SH-SY5Y (cell line): ENCODE measurements at regions not wholly inside any gene's neighbourhood (a gene's known extent, or its start where the extent isn't known, plus 50 kb on each side); places are given as distances from the start of the nearest gene placed in this dataset.

Experiments
- GATA2 ChIP-seq: IDR thresholded peaks from 2 replicates; pipeline ENCODE4 v1.6.1; 2011; ENCODE audit warnings: mild to moderate bottlenecking, low read depth, low read length
- GATA3 ChIP-seq: IDR thresholded peaks from 2 replicates; pipeline ENCODE4 v1.6.1; 2011; ENCODE audit warnings: low read depth, mild to moderate bottlenecking, low read length, moderate library complexity

GRCh38 chr15:29430831-29431230, 161.2 kb upstream of the NSMCE3 start:
- no peak for TF ChIP-seq GATA3
- TF ChIP-seq GATA2, result no peak

GRCh38 chr15:29430124-29430523, 160.5 kb upstream of the NSMCE3 start:
- TF ChIP-seq GATA3, result no peak
- no peak for TF ChIP-seq GATA2

GRCh38 chr15:29429584-29429983, 160.0 kb upstream of the NSMCE3 start:
- no peak for TF ChIP-seq GATA2
- TF ChIP-seq GATA3, result no peak

- TF ChIP-seq GATA3 (no peak), GATA2 (no peak)
Measured at GRCh38 chr15:29428925-29429573, 159.4 kb upstream of the NSMCE3 start.

GRCh38 chr15:29425864-29426263, 156.2 kb upstream of the NSMCE3 start:
- TF ChIP-seq GATA3 (no peak), GATA2 (no peak)

- TF ChIP-seq GATA2, result no peak
- no peak for TF ChIP-seq GATA3
Measured at GRCh38 chr15:29424118-29424517, 154.5 kb upstream of the NSMCE3 start.

- TF ChIP-seq GATA3, result no peak
- no peak for TF ChIP-seq GATA2
Measured at GRCh38 chr15:29422606-29423005, 153.0 kb upstream of the NSMCE3 start.

- TF ChIP-seq GATA2 (no peak), GATA3 (no peak)
Measured at GRCh38 chr15:29420188-29420587, 150.6 kb upstream of the NSMCE3 start.

GRCh38 chr15:29418931-29419330, 149.3 kb upstream of the NSMCE3 start:
- TF ChIP-seq GATA3 (no peak), GATA2 (no peak)

- TF ChIP-seq GATA2 (no peak), GATA3 (no peak)
Measured at GRCh38 chr15:29418178-29418577, 148.6 kb upstream of the NSMCE3 start.

- TF ChIP-seq GATA3 (no peak), GATA2 (no peak)
Measured at GRCh38 chr15:29411299-29411698, 141.7 kb upstream of the NSMCE3 start.

GRCh38 chr15:29410338-29410737, 140.7 kb upstream of the NSMCE3 start:
- no peak for TF ChIP-seq GATA3
- no peak for TF ChIP-seq GATA2

GRCh38 chr15:29409890-29410289, 140.3 kb upstream of the NSMCE3 start:
- no peak for TF ChIP-seq GATA2
- TF ChIP-seq GATA3, result no peak

GRCh38 chr15:29405564-29405963, 135.9 kb upstream of the NSMCE3 start:
- TF ChIP-seq GATA2 (no peak), GATA3 (no peak)

GRCh38 chr15:29403772-29404171, 134.2 kb upstream of the NSMCE3 start:
- TF ChIP-seq GATA3 (no peak), GATA2 (no peak)

GRCh38 chr15:29401644-29402043, 132.0 kb upstream of the NSMCE3 start:
- TF ChIP-seq GATA2 (no peak), GATA3 (no peak)

- TF ChIP-seq GATA2, result no peak
- no peak for TF ChIP-seq GATA3
Measured at GRCh38 chr15:29400701-29401100, 131.1 kb upstream of the NSMCE3 start.
